A549 (cell line): ENCODE measurements at regions not wholly inside any gene's neighbourhood (a gene's known extent, or its start where the extent isn't known, plus 50 kb on each side); places are given as distances from the start of the nearest gene placed in this dataset.

Experiments used
- CHD4 ChIP-seq: fragments of 200-600 bp; sonication (generic); IDR thresholded peaks from 2 replicates; pipeline ENCODE4 v1.6.1; 2016; ENCODE audit warnings: antibody characterized with exemption, mild to moderate bottlenecking, borderline replicate concordance
- CTCF ChIP-seq: fragments of >200 bp; sonication (Bioruptor Twin); formaldehyde crosslinking; IDR thresholded peaks from 3 replicates; pipeline ENCODE4 v1.5.1; 2016
- HES2 ChIP-seq: fragments of >200 bp; sonication (Bioruptor Twin); formaldehyde crosslinking; IDR thresholded peaks from 2 replicates; pipeline ENCODE4 v1.6.1; 2016
- MAFK ChIP-seq: fragments of 450-650 bp; IDR thresholded peaks from 2 replicates; pipeline ENCODE4 v1.6.1; 2014; ENCODE audit not compliant: partially characterized antibody
- POLR2A ChIP-seq: IDR thresholded peaks from 2 replicates; pipeline ENCODE4 v1.6.1; 2012; ENCODE audit warnings: mild to moderate bottlenecking, low read length
- POLR2AphosphoS2 ChIP-seq: conservative IDR thresholded peaks from 2 replicates; pipeline ENCODE4 v1.6.1; 2012; ENCODE audit warnings: low read length, improper control_type of control experiment, inconsistent platforms
- RFX5 ChIP-seq: fragments of 450-650 bp; IDR thresholded peaks from 2 replicates; pipeline ENCODE4 v1.7.1; 2014; ENCODE audit warnings: antibody characterized with exemption, mild to moderate bottlenecking, moderate library complexity

- no peak for TF ChIP-seq HES2
- no peak for TF ChIP-seq CTCF
- TF ChIP-seq POLR2AphosphoS2, result no peak
- TF ChIP-seq CHD4, result no peak
- no peak for TF ChIP-seq RFX5
- TF ChIP-seq MAFK, result no peak
- no peak for TF ChIP-seq POLR2A
These were observed 1258.4 kb downstream of the FAM133A start for GRCh38 chrX:94932278-94932965.
